NCI-H1694 treated with DMSO at 0.1 percent for 48 hours (cell line): ENCODE measurements at regions not wholly inside any gene's neighbourhood (a gene's known extent, or its start where the extent isn't known, plus 50 kb on each side); places are given as distances from the start of the nearest gene placed in this dataset.
"Not testable (repeated sequence)": the region's sequence is repeated elsewhere in the genome, so short reads cannot be mapped to it uniquely, and the experiment has no call there.

Source experiments
- DNase-seq: peaks from one replicate; lab custom pipeline; 2025; lab: John Stamatoyannopoulos, UW

DNA sequence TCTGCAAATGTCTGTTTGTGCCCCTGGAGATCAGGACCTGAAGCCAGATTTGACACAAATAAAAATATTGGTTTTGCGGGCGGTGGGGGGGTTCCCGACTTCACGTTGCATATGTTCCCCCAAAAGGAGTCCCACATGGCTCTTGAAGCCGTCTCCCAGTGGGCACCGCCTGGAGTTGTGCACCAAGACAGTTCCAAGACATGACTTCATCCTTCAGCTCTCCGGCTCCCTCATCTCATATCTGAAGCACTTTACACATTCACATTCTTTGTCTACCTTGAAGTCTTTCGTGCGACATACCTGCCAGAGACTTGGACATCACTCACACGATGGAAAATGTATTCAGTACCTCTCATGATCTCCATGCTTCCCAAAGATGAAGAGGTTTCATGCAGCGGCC lies 362.8 kb upstream of the FOXK1 start:
- no peak for DNase-seq

DNA sequence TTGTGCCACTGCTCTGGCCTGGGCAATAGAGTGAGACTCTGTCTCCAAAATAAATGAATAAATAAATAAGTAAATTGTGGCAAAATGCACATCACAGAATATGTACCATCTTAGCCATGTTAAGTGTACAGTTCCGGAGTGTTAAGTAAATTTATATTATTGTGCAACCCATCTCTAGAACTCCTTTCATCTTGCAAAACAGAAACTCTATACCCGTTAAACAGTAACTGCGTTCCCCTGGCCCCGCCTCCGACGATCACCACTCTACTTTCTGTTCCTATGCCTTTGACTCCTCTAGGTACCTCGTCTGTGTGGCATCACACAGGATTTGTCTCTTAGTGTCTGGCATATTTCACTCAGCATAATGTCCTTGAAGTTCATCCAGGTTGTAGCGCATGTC lies 356.4 kb upstream of the FOXK1 start:
- no peak for DNase-seq

DNA sequence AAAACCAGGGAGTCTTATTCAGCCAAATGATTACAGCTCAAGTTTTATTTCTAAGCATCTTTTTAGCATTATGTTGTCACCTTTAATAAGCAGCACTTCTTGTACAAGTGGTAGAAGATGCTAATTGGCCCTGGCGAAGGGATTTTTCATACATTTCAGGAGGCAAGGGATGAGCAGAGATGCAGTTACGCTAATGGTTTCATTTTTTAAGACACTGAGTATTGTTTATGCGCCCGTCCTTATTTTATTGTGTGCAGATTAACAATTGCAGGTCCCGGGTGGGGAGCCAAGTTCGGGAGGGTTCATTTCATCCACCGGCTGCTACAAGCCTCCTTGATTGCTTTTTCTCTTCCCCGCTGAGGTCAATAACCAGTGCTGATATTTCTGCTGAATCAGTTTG lies 350.4 kb upstream of the FOXK1 start:
- no peak for DNase-seq

DNA sequence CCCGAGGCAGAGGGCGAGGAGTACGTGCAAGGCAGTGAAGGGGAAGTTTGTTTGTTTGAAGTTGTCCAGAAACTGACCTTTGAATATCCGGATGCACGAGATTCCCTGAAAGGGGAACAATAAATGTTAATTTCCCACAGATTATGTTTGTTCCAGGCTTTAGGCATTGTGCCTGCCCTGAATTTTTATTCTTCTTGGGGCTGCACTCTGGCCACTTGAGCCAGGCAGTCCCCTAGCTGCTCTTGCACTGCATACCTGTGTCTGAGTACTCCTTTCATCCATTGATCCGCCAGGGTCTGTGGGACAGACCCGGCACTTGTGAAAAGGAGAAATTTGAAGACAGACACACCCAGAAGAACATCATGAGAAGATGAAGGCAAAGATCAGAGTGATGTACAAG lies 343.5 kb upstream of the FOXK1 start:
- no peak for DNase-seq

DNA sequence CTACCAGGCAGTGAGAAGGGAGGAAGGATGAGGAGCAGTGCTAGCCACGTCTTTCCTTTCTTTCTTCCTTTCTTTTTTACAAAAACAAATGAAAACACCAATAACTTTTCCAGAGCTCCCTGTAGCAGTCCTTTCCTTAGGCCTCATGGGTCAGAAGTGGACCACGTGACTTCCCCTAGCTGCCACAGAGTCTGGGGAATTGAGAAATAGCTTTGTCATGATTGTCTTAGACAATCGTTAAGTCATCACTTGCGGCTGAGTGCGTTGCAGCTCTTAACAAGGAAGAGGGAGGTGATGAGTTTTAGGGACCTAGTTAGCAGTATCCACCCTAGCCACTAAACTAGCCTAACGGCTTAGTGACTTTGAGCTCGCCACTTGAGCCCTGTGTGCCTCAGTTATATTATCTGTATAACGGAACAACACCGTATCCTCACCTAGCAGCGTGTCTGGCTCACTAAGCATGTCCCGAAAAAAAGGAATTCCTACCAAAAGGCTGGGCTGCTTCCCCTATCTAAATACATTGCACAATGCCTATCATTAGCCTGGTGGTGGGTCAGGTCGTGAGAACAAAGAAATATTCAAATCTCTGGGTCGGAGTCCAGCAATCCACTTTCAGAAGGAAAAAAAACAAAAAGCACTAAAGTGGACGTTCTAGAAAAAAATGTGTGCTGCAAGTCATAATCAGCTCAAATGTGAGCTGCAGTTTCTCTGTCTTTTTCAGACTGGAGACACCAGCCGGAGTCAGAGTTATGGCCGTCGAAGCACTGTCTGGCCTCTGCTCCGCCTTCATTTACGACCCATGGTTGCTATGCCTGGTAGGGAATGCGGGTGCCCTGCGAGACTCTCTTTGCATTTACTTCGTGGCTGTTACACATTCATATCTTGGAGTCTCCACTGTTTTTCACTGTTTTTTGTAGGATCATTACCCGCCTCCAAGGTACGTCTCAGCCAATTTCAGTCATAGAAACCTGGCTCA lies 338.5 kb upstream of the FOXK1 start:
- DNase-seq = no peak

DNA sequence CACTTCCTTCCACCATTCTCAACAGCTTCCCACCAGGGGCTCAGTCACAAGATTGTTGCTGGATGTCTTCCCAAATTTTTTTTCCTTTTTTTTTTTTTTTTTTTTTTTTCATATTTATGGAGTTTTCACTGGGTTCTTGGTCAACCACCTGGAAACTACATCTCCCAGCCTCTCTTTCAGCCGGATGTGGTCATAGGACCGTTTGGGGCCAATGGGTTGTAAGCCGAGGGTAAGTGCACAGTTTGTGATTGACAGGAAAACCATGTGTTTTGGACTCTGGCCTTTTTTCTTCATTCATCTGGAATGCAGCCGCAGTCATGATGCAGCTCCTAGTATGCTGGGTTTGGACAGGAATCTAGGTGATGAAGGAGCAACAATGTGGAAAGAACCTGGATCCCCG lies 337.1 kb upstream of the FOXK1 start:
- DNase-seq = no peak

DNA sequence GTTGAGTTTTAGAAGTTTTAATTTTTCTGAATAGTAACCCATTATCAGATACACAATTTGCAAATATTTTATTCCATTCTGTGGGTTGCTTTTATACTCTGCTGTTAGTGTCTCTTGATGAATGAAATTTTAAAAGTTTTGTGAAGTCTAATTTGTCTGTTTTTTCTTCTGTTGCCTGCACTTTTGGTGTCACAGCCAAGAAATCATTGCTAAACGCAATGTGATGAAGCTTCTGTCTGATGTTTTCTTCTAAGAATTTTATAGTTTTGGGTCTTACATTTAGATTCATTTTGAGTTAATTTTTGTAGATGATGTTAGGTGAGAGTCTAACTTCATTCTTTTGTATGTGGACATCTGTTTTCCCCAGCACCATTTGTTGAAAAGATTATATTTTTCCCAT lies 330.0 kb upstream of the FOXK1 start:
- DNase-seq = no peak

DNA sequence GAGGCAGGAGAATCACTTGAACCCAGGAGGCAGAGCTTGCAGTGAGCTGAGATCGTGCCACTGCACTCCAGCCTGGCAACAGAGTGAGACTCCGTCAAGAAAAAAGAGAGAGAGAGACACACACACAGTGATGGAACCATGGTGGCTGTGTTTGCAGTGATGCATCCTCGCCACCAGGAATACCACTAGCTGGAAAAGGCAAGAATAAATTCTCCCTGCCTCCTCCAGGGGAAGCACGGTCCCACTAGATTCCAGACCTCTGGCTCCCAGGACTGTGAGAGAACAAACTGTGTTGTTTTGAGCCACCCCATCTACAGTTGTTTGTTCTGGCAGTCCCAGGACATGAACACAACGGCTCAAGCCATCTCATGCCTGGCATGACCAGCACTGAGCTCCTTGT lies 320.3 kb upstream of the FOXK1 start:
- DNase-seq = no peak

DNA sequence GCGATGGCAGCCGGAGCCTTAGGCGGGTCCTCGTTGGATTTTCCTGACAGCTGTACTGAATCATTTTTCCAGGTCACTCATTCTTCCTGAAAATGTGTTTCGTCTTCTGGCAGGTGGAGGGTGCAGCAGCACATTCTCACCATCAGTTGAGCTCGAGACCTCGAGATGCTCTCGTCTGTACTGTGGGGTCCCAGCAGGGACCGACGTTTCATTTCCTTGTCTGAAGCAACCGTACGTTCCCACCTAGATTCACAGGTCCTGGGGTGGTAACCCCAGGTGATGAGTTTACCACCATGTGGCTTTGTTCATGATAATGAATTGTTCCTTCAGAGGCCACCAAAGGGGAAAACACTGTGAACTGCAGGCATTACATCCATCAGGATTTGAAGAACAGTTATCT lies 298.5 kb upstream of the FOXK1 start:
- no peak for DNase-seq

DNA sequence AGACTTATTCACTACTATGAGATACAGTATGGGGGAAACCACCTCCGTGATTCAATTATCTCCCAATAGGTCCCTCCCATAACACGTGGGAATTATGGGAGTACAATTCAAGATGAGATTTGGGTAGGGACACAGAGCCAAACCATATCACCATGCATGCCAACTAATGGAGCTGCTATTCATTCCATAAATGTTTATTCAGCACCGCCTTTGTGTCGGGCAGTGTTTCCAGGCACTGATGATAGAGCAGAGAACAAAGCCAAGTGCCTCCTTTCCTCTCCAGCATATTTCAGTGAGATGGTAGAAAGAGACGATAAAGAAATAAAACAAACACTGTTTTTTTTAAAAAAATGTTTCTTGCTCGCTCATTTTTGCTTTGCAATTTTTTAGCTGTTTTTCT lies 295.9 kb upstream of the FOXK1 start:
- no peak for DNase-seq

DNA sequence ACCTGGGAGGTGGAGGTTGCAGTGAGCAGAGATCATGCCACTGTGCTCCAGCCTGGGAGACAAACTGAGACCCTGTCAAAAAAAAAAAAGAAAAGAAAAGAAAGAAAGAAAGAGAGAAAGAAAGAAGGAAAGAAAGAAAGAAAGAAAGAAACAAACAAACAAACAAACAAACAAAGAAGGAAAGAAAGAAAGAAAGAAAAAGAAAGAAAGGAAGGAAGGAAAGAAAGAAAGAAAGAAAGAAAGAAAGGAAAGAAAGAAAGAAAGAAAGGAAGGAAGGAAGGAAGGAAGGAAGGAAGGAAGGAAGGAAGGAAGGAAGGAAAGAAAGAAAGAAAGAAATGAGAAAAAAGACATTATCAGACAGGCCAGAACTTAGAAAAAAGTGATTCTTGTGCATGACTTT lies 291.0 kb upstream of the FOXK1 start:
- not testable (repeated sequence) for DNase-seq

DNA sequence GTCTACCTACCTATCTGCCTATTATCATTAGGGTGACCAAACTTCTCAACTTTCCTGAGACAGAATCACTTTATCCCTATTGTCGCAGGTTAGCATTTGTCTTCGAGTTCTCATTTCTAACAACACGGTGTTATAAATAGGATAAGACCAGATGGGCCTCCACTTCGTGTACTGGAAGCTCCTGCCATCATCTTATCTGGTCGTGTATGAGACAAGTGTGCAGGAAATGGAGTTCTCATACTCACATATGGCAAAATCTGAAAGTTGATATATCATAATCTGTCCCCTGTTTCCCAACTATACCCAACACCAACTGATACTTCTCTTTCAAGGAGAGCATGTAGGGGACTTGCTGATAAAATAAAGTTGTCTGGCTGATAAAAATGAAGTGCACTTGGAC lies 287.4 kb upstream of the FOXK1 start:
- DNase-seq = no peak

DNA sequence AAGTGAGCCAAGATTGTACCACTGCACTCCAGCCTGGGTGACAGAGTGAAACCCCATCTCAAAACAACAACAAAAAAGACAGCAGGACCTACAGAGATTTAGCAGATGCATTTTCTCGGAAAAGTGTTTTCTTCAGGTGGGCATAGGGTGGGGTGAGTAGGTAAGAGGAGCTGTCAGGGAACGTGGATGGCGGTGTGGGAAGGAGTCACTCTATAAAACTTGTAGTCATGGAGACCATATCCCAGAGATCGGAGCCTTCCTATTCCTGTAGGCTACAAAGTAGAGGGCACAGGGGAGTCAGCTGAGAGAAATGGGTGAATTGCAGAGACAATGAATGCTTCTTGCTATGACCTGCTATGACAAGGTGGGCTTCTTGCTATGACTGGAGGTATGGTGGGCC lies 283.0 kb upstream of the FOXK1 start:
- no peak for DNase-seq

DNA sequence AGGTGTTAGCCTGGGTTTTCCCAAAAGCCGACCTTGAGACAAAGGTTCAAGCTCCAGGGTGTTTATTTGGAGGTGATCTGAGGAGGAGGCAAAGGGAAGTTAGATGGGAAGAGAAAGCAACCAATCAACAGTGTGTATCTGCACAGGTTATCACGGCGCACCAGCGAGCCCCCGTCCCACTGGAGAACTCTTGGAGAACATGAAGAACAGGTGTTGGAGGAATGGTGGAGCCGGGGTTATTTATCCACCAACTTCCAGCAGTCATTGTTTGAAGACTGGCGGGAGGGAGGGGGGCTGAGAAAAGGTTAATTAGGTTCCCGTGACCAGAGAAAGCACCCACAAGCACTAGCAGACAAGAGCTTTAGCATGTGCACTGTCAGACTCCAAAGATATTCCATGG lies 282.5 kb upstream of the FOXK1 start:
- DNase-seq = no peak

DNA sequence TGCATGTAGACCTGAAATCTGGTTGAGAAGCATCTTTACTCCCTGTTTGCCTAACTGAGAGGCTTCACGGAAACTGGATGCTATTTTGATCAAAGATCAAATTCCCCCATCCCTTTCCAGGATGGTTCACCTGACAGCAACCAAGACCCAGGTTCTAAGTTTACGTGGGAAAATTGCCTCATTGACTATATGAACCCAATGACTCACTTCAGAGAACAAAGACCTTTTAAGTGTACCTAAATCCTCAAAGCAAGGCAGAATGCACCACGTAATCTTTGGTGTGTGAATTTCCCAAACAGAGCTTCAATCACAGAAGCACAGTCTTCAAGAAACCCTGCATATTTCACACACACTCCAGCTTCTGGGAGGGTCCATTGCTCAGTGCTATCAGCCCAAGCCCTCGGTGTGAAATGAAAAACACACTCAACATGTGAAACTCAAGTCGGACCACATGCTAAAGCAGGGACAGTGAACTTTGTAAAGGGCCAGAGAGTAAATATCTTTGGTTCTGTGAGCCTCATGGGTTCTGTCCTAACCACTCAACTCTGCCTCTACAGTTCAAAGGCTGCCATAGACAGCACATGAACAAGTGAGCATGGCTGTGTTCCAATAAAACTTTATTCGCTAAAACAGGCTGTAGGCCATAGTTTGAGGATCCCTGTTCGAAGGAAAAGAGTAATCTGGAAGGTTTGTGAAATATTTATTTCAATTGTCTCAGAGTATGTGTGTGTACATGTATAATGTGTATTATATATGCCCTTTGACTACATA lies 275.6 kb upstream of the FOXK1 start:
- DNase-seq = no peak

DNA sequence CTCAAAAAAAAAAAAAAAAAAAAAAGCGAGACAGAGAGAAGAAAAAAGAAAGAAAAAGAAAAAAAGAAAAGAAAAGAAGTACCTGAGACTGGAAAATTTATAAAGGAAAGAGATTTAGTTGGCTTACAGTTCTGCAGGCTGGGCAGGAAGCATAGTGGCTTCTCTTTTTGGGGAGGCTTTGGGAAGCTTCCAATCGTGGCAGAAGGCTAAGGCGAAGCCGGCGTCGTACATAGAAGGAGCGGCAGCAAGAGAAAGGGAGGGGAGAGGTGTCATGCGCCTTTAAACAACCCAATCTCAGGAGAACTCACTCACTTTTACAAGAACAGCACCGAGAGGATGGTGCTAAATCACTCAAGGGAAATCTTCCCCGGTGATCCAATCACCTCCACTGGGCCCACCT lies 272.1 kb upstream of the FOXK1 start:
- DNase-seq = no peak

DNA sequence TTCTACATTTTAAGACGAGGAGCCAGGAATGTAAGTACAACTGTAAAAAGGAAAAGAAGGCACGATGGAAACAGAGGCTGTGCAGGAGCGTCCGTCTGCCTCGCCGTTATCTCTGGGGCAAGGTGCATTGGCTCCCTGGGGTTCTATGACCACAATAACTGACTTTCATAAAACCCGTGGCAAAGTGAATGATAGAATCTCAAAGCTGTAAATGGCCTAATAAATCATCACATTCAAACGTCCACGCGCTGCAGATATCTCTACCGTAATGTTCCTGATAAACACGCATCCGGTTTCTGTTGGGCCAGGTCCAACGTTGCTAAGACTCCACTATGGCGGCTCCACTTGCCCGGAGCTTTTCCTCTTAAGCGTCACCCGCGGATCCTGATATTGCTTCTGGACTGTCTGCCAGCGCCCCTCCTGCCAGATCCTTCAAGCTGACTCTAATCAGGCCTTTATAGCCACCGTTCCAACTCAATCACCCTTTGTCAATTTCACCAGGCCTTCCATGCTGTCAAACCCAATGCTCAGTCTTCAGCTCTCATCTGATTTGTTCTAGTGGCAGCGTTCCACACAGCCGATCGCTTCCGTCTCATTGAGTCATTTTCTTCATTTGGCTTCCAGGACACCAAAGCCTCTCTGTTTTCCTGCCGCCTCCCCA lies 265.6 kb upstream of the FOXK1 start:
- no peak for DNase-seq

DNA sequence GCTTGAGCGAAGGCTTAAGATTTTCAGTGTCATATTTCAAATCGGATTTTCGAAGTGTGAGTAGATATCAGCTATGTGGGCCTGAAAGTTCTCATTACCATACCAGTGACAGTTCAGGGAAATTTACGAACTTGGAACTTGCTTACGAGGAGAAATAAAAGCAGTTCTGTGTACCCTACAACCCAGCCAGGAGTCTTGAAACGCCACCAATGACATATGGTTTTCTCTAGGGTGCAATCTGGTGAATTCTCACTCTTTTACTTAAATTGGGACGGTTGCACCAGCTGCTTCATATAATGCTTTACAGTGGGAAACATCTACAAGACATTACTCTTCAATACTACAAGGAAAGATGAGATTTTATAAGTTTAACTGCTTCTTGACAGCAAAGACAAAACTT lies 253.6 kb upstream of the FOXK1 start:
- no peak for DNase-seq

DNA sequence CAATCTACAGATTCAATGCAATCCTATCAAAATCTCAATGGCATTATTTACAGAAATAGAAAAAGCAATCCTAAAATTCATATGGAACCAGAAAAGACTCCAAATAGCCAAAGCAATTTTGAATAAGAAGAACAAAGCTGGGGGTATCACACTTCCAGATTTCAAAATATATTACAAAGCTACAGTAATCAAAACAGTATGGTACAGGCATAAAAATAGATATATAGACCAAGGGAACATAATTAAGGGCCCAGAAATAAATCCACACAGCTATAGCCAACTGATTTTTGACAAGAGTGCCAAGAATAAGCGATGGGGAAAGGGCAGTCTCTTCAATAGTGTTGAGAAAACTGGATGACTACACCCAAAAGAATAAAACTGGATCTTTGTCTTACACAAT lies 251.9 kb upstream of the FOXK1 start:
- no peak for DNase-seq

DNA sequence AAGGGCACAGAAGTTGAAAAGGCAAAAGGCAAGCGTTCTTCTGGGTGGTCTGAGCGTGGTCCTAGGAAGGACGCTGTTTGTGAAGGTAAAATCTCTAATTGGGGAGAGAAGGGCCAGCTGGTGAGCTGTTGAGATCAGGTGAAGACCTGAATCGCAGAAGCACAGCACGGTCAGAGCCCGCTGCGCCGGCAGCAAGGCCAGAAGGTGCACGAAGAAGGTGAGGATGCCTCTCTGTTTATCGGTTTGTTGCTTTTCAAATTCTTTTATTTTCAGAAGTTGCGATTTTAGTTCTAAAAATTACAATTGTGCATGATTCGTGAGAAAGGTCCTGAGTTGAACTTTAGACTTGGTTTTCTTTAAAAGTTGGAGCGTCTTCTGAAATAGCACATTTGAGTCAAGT lies 247.8 kb upstream of the FOXK1 start:
- DNase-seq = no peak

DNA sequence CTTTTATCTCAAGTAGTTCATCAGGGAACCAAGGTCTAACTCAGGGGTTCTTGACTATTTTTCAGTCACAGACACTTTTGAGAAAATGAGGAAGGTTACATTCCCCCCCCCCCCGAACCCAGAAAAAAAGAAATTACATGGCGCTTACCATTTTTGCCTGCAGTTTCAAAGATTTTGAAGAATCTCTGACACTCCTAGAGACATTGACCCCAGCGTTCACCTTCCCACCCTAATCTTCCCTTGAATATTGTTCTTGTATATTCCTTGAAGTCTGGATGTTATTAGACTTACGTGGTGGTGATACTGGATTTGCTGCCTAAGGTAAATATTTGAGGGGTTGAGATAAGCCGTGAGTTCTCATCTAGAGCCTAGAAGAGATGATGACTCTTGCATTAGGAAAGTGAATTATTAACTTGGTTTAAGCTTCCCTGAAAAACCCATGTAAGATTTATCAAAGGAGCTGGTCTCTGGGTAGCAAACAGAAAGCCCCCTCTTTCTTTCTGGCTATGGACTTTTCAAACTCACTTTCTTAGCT lies 245.7 kb upstream of the FOXK1 start:
- DNase-seq = no peak

DNA sequence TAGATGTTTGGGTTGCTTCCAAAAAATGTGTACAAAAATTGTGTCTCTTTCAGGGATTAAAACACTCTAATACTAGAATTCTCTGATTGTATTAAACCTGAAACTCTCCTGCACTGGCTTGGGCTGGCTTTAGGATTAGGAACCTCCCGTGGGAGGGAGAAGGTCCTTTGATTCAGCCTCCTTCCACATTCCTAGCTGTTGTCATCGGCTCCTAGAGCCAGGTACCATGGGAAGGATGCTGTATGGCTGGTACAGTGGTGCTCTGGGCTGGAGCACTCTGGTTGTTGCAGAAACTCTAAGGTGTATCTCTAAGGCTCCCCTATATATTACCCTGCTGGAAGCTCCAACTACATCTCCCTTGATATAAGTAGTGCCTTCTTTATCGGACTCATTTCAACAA lies 245.2 kb upstream of the FOXK1 start:
- DNase-seq = no peak

DNA sequence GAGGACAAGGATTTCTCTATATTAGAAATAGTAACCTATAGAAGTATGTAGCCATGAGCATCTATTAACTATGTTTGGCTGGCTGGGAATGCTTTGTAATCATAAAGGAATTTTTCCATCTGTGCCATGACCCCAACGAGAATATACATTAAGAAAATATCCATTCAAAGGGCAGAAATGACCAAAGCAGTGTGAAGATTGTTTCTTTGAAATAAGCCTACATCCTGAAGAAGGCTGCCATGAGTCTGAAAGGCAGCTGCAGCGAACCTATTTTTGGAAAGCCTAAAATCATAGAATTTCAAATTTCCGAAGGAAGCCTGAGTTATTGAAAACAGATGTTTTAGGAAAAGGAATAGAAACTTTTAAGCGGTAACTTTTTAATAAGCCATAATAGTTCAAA lies 244.2 kb upstream of the FOXK1 start:
- DNase-seq = no peak
